Right lobe of liver (tissue), 4 donors: ENCODE measurements at regions not wholly inside any gene's neighbourhood (a gene's known extent, or its start where the extent isn't known, plus 50 kb on each side); places are given as distances from the start of the nearest gene placed in this dataset.

Experiments
- CTCF ChIP-seq, 4 donors: fragments of 200-600 bp in 3 of 4; fragments of 450-650 bp in 1 of 4; IDR thresholded peaks; one replicate each; pipeline versions ENCODE4 v1.5.1 to v1.8.0; 2016 to 2022; ENCODE audit warnings: antibody characterized with exemption in 4 of 4, mild to moderate bottlenecking in 2 of 4
- POLR2A ChIP-seq: fragments of 450-650 bp; IDR thresholded peaks from one replicate; pipeline ENCODE4 v1.6.1; 2017; ENCODE audit warnings: antibody characterized with exemption, mild to moderate bottlenecking
- donor health status: DM: no; HTN: no; CAD: no.
- donor health status: DM: no; HTN: no; CAD: no.
- donor health status: DM: no; HTN: yes; CAD: no.

DNA sequence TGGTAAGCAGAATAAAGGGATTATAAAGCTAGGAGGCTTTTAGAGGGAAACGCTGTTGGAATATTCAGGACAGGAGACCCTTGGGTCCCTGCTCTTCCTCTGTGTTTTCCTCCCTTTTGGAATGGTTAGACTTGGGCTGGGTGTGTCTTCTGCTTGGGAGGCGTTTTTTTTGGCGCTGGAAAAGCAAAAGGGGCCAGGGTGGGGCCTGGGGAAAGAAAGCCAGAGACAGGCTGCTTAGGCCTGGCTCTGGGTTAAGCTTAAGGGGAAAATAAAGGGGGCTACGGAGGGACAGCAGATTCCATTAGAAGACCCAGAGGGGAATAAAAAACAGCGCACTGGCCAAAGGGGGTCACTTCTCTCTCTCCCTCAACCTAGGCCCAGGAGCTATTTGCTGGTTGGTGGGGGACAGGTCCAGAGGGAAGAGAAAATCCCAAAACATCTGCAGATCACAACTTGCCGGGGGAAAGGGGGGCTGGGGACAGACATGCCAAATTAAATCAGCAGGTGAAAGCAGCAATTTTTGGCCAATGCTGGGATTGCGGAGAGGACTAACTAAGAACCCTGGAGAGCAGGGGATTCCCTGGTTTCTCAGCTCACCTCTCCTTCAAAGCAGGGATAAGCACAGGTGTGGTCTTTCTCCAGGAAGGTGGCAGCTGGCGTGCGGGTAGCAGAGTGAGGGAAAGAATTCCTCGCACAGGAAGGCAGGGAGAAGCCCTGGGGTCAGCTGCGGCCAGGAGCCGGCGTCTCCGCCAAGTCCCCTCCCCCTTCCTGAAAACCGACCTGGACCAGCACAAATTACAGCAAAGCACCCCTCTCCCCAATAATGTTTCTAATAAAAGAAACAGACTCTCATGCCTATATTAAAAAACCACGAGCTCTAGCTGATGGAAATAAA lies 82.2 kb upstream of the AK4 start:
- no peak for TF ChIP-seq CTCF (IDR thresholded peaks at IDR 0.05)
- TF ChIP-seq POLR2A, result no peak
